ENCODE measurements at regions not wholly inside any gene's neighbourhood (a gene's known extent, or its start where the extent isn't known, plus 50 kb on each side); places are given as distances from the start of the nearest gene placed in this dataset.

GRCh38 chr2:41947701-41948396 is 100.0 kb upstream of the PKDCC start:
- peaks cover 64% of the 10 kb centered on the region for H3K4me1 ChIP-seq
- no peaks in the 10 kb centered on the region for H3K27me3 ChIP-seq (ENCODE audit: low read depth)
- peak overlapping the region; percentile 79 for H3K27ac ChIP-seq (replicated peaks)
- intact Hi-C loops (cut with micrococcal nuclease): no loop called here
- no peaks in the 10 kb centered on the region for H3K9me3 ChIP-seq (replicated peaks)
- TF ChIP-seq, protein P1, sequence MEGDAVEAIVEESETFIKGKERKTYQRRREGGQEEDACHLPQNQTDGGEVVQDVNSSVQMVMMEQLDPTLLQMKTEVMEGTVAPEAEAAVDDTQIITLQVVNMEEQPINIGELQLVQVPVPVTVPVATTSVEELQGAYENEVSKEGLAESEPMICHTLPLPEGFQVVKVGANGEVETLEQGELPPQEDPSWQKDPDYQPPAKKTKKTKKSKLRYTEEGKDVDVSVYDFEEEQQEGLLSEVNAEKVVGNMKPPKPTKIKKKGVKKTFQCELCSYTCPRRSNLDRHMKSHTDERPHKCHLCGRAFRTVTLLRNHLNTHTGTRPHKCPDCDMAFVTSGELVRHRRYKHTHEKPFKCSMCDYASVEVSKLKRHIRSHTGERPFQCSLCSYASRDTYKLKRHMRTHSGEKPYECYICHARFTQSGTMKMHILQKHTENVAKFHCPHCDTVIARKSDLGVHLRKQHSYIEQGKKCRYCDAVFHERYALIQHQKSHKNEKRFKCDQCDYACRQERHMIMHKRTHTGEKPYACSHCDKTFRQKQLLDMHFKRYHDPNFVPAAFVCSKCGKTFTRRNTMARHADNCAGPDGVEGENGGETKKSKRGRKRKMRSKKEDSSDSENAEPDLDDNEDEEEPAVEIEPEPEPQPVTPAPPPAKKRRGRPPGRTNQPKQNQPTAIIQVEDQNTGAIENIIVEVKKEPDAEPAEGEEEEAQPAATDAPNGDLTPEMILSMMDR (IDR thresholded peaks at IDR 0.05; ENCODE audit: borderline replicate concordance): no peak
- no peaks in the 10 kb centered on the region for H3K36me3 ChIP-seq
- DNase-seq: peak; percentile 67
- H3K4me3 ChIP-seq: peak overlapping the region; percentile 27

DNA sequence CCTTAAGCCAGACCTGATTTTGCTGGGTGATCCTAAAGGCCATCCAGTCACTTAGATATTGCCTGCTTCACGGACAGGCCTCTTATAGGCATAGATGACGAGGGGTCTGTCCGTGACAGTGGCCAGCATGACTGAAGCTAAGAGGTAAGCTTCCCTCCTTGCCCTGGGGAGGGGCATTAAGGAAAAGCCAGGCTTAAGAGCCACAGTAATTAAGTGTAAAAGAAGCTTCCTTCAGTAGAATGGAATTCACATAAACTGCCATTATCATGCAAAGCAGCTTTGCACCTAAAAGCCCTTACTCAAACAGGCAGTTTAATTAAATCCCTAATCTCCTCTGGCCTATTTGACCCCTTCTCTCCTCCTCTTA is 99.4 kb upstream of the PKDCC start:
- Histone ChIP-seq H3K4me3 (no peak overlapping the region), H3K4me1 (peaks cover 63% of the 10 kb centered on the region), H3K27me3 (ENCODE audit: low read depth) (no peaks in the 10 kb centered on the region), H3K27ac (replicated peaks) (peak overlapping the region; percentile 79), H3K36me3 (no peaks in the 10 kb centered on the region), H3K9me3 (replicated peaks) (no peaks in the 10 kb centered on the region)
- TF ChIP-seq, protein P1 (IDR thresholded peaks at IDR 0.05; ENCODE audit: borderline replicate concordance): no peak
- no peak for DNase-seq
- intact Hi-C loops (cut with micrococcal nuclease): no loop called here

- no peaks in the 10 kb centered on the region for H3K27me3 ChIP-seq (ENCODE audit: low read depth)
- TF ChIP-seq, protein P1 (IDR thresholded peaks at IDR 0.05; ENCODE audit: borderline replicate concordance): no peak
- no peak overlapping the region for H3K27ac ChIP-seq (replicated peaks)
- no peak for DNase-seq
- intact Hi-C loops (cut with micrococcal nuclease): no loop called here
- H3K36me3 ChIP-seq: no peaks in the 10 kb centered on the region
- peaks cover 54% of the 10 kb centered on the region for H3K4me1 ChIP-seq
- H3K4me3 ChIP-seq: no peak overlapping the region
- H3K9me3 ChIP-seq (replicated peaks): no peaks in the 10 kb centered on the region
Observed at GRCh38 chr2:41949091-41949882, 98.5 kb upstream of the PKDCC start.

DNA sequence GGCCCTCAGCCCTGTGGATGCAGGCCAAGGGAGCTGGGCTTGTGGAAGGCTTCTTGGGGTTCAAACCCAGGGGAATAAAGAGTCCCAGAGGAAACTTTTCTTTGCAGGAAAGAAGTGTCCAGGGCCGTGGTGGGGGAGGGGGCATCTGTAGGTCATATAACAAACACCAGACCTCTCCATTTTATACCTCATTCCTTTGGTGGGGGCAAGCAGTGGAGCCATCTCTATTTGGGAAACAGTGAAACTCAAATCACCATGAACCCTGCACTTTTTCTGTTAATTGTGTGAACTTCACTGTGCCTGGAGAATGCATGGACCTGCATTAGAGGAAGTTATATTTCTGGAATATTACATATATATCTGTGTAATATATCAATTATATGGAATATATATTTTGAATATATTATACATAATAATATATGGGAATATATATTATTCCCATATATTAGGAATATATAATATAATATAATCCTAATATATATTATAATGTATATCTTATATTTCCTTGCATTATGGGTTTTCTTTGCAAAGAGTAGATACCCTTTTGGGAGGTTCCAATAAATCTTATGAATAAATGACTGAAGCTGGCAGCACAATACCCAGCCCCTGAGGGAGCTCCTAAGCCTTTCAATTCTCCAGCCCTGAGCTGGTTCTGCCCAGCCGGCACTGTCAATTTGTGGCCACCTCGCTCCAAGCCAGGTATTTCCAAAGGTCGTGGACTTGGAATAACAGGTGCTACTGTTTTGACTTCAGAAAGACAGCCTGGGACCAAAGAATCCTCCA is 97.7 kb upstream of the PKDCC start:
- Histone ChIP-seq H3K4me3 (no peak overlapping the region), H3K9me3 (replicated peaks) (no peaks in the 10 kb centered on the region), H3K4me1 (peaks cover 52% of the 10 kb centered on the region), H3K27ac (replicated peaks) (no peak overlapping the region), H3K27me3 (ENCODE audit: low read depth) (no peaks in the 10 kb centered on the region), H3K36me3 (no peaks in the 10 kb centered on the region)
- DNase-seq: no peak
- TF ChIP-seq, protein P1 (IDR thresholded peaks at IDR 0.05; ENCODE audit: borderline replicate concordance): no peak
- intact Hi-C loops (cut with micrococcal nuclease): no loop called here

GRCh38 chr2:41950666-41950960 is 97.2 kb upstream of the PKDCC start:
- Histone ChIP-seq H3K9me3 (replicated peaks) (no peaks in the 10 kb centered on the region), H3K4me1 (peaks cover 52% of the 10 kb centered on the region), H3K27me3 (ENCODE audit: low read depth) (no peaks in the 10 kb centered on the region), H3K27ac (replicated peaks) (no peak overlapping the region), H3K4me3 (no peak overlapping the region), H3K36me3 (no peaks in the 10 kb centered on the region)
- TF ChIP-seq, protein P1 (IDR thresholded peaks at IDR 0.05; ENCODE audit: borderline replicate concordance): no peak
- no peak for DNase-seq
- intact Hi-C loops (cut with micrococcal nuclease): no loop called here

Measured in left ventricle myocardium inferior (tissue), 1 donor.